Superior temporal gyrus (tissue), 1 donor: ENCODE measurements at regions not wholly inside any gene's neighbourhood (a gene's known extent, or its start where the extent isn't known, plus 50 kb on each side); places are given as distances from the start of the nearest gene placed in this dataset.

Source experiments
- DNase-seq: peaks from one replicate; pipeline ENCODE4 v3.0.0-alpha.2; 2016; ENCODE audit errors: extremely low spot score

- DNase-seq: no peak
Measured at GRCh38 chr15:96076350-96076749, 254.2 kb upstream of the NR2F2 start.

- no peak for DNase-seq
Measured at GRCh38 chr15:96079041-96079440, 251.5 kb upstream of the NR2F2 start.

- DNase-seq: no peak
Measured at GRCh38 chr15:96079882-96080281, 250.6 kb upstream of the NR2F2 start.

- DNase-seq: no peak
Measured at GRCh38 chr15:96086164-96086563, 244.3 kb upstream of the NR2F2 start.

- DNase-seq: no peak
Measured at GRCh38 chr15:96087180-96087884, 243.2 kb upstream of the NR2F2 start.

- DNase-seq: no peak
Measured at GRCh38 chr15:96088650-96089049, 241.8 kb upstream of the NR2F2 start.

- DNase-seq: no peak
Measured at GRCh38 chr15:96089405-96090058, 241.0 kb upstream of the NR2F2 start.

GRCh38 chr15:96092186-96092585 is 238.3 kb upstream of the NR2F2 start:
- no peak for DNase-seq

GRCh38 chr15:96093063-96093462 is 237.4 kb upstream of the NR2F2 start:
- DNase-seq: no peak

- no peak for DNase-seq
Measured at GRCh38 chr15:96097661-96098060, 232.8 kb upstream of the NR2F2 start.

GRCh38 chr15:96102631-96103030 is 227.9 kb upstream of the NR2F2 start:
- DNase-seq: no peak

GRCh38 chr15:96106181-96106580 is 224.3 kb upstream of the NR2F2 start:
- DNase-seq: no peak

- DNase-seq: no peak
Measured at GRCh38 chr15:96106628-96107027, 223.9 kb upstream of the NR2F2 start.

- DNase-seq: no peak
Measured at GRCh38 chr15:96107916-96108315, 222.6 kb upstream of the NR2F2 start.

- DNase-seq: no peak
Measured at GRCh38 chr15:96108405-96108804, 222.1 kb upstream of the NR2F2 start.

GRCh38 chr15:96109820-96110219 is 220.7 kb upstream of the NR2F2 start:
- DNase-seq: no peak

- DNase-seq: no peak
Measured at GRCh38 chr15:96112018-96112417, 218.5 kb upstream of the NR2F2 start.

GRCh38 chr15:96115642-96116041 is 214.9 kb upstream of the NR2F2 start:
- no peak for DNase-seq

GRCh38 chr15:96117270-96117669 is 213.2 kb upstream of the NR2F2 start:
- DNase-seq: no peak

- DNase-seq: no peak
Measured at GRCh38 chr15:96119734-96120133, 210.8 kb upstream of the NR2F2 start.

- DNase-seq: no peak
Measured at GRCh38 chr15:96121086-96121920, 209.2 kb upstream of the NR2F2 start.
